ENCODE measurements at regions not wholly inside any gene's neighbourhood (a gene's known extent, or its start where the extent isn't known, plus 50 kb on each side); places are given as distances from the start of the nearest gene placed in this dataset.

- TF ChIP-seq POLR2A (IDR thresholded peaks at IDR 0.05) (no peak), CTCF (IDR thresholded peaks at IDR 0.05) (peak in 4 of 6 experiments; percentile 36 to 69 (median 68))
These were observed 79.0 kb downstream of the AASDHPPT start for GRCh38 chr11:106156290-106156937.
